Activated CD4-positive, alpha-beta T cell treated with anti-CD3 and anti-CD28 coated beads, Interleukin-2, amount 50 U/mL, for 24 hours (primary cell): ENCODE measurements at regions not wholly inside any gene's neighbourhood (a gene's known extent, or its start where the extent isn't known, plus 50 kb on each side); places are given as distances from the start of the nearest gene placed in this dataset.
"Not testable (repeated sequence)": the region's sequence is repeated elsewhere in the genome, so short reads cannot be mapped to it uniquely, and the experiment has no call there.

Experiments
- DNase-seq, 2 donors: peaks; one replicate each; pipeline ENCODE4 v3.0.0-alpha.2; 2020; ENCODE audit warnings: low read depth in 1 of 2, low spot score in 1 of 2

DNA sequence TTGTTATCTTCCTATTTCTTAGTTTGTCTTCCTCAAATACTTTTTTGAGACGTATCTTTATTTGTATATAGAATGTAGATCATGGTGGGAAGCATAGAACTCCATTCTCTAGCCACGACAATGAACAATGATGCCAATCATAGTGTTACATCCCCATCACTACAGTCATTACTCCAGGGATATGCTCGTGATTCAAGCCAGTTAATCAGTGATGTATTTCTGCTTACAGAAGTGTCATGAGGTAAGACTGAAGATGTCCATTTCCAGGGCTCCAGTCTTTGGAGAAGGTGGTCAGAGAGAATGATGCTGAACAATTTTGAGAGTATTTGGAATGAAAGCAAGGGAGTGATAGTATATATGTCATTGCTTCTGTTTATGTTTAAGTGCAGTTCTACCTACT, 777.2 kb upstream of the TMEFF2 start:
- DNase-seq, result no peak

DNA sequence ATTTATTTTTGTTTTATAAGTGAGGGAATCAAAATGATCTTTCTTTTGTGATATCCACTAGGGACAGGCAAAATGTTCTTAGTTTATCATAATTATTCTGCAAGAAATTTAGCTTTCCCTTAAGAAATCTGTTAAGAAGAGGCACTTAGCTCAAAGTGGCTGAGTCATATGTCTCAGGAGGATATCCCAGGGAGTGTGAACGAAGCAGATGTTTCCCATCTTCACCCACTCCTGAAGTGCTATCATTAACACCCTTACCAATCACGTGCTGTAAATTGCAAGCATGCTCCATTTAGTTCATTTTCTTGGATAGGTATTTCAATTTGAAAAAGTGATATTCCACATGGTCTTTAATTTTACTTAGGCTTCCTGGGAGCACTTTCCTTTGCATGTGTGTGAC, 774.3 kb upstream of the TMEFF2 start:
- DNase-seq, result no peak

DNA sequence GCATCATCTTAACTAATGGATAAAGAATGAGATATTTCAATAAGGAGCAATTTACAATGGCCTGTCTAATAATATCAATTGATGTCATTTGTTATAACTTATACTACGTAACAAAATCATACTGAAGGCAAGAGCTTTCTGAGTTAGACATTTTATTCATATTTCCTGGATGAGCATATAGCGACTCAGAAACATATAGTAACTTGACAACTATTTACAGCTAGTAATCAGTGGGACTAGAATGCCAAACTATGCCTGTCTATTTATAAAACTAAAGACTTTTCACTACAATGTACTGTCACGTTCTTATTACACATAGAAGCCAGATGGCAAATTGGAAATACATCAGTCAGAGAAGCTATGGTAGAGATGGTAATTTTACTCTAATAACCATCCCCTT, 766.2 kb upstream of the TMEFF2 start:
- no peak for DNase-seq

DNA sequence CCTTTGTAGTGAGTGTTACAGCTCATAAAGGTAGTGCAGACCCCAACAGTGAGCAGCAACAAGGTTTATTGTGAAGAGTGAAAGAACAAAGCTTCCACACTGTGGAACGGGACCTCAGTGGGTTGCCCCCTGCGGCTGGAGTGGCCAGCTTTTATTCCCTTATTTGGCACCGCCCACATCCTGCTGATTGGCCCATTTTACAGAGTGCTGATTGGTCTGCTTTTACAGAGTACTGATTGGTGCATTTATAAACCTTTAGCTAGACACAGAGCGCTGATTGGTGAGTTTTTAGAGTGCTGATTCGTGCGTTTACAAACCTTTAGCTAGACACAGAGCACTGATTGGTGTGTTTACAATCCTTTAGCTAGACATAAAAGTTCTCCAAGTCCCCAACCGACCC, 763.9 kb upstream of the TMEFF2 start:
- not testable (repeated sequence) for DNase-seq

DNA sequence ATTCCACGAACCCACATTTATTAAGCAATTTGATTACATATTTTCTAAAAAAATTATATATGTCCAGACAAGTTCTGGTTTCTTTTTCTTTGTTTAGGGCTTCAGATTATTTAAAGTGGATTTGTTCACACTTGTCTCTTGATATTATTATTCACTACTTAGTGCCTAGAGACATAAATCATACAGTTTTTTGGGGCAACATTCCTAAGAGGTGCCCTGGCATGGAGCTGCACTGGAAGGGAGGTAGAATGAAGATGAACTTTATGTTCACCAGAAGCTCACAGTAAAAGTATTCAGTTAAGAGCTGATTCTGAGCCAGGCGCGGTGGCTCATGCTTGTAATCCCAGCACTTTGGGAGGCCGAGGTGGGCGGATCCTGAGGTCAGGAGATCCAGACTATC, 762.7 kb upstream of the TMEFF2 start:
- no peak for DNase-seq

DNA sequence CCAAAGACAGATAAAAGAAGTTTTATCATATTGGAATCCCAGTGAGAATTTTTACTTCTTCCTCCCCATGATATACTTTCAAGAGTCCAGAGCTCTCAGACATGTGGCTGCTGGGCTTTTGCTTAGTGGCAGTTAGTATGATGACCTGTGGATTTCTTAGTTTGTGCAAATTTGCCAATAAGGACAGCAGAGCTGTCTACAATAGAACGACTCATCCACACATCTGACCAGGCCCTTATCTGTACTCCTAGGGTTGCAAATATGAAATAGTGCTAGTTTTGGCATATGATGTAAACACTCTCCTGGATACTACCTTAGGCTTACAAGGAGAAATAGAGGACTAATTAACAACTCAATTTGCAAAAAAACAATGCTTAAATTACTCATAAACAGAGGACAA, 758.4 kb upstream of the TMEFF2 start:
- no peak for DNase-seq

DNA sequence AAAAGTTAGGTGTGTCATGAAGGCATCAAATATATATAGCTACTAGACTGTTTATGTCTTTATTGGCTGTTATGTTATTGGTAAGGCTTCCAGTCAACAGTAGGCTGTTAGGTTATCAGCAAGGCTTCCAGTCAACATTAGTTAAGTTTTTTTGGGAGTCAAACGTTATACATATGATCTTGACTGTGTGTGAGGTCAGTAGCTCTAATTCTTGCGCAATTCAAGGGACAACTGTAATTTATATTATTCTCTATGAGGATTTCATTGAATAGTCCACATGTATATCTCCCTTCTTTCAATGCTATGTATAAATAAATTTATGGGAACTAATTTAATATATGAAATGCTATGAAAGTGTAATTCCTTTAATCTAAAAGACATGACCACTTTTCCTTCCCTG, 757.5 kb upstream of the TMEFF2 start:
- no peak for DNase-seq

DNA sequence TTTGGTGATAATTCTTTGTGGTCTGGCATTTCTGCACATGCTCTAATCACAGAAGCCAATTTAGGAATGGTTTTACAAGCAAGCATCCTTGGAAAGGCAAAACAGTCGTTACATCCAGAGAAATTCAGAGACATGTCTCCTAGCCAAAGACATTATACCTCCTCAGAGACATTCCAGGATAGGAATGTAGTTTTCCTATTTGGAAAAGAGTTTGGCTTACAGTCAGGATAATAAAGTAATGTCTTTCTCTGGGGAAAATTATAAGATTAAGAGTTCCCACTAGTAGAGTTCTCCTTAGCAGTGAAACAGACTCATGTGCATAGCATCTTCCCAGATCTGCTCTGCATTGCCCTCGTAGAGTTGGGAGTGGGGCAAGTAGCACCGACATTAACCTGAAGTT, 753.6 kb upstream of the TMEFF2 start:
- DNase-seq, result no peak

DNA sequence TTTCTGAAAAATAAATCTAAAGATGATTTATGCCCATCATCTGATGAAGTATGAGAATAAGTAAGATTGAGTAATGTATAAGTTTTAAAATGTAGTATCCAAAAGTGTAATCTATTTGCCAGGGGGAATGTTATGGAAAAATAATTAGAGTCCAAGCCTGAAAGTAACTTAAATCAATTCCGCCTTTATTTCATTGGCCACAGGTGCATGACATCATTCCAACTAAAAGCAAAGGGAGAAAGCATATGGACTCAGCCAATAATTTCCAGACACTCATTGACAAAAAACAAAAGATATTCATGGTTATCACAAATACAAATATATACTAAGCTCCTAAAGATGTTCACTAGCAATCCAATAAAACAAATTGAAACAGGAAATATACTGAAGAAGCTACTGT, 752.6 kb upstream of the TMEFF2 start:
- no peak for DNase-seq

DNA sequence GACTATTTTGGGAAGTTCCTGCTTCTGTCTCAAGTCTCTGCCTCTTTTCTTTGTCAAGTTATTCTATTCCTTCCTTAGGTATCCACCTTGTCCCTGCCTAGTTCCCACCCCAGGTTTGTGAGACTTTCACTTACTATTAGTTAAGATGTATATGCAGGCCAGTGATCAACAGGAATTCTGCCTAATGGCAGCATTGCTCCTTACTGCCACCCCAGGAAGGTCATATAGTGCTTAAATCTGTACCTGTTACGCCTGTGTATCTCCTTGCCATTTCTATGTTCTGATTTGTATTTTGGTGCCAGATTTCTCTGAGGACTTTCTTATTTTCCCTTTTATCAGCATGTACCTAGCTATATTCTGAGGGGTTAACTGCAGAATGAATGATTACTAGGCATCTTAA, 746.0 kb upstream of the TMEFF2 start:
- DNase-seq, result no peak

DNA sequence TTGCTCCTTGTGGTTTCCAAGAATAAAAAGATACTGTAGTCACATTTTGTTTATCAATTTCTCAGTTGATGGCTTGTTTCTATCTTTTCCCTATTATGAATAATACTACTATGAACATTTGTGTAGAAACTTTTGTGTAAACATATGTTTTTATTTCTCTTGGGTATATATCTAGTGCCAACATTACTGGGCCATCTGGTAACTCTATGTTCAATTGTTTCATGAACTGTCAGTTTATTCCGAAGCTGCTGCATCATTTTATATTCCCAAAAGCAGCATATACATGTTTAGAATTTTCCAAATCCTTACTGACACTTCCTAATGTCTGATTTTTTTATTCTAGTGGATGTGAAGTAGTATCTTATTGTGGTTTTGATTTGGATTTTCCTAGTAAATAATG, 737.6 kb upstream of the TMEFF2 start:
- DNase-seq, result no peak

DNA sequence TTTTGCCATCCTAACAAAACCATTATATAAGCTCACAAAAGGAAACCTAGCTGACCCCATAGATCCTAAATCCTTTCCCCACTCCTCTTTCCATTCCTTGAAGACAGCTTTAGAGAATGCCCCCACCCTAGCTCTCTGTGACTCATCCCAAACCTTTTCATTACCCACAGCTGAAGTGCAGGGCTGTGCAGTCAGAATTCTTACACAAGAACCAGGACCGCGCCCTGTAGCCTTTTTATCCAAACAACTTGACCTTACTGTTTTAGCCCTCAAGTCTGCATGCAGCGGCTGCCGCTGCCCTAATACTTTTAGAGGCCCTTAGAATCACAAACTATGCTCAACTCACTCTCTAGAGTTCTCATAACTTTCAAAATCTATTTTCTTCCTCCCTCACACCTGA, 726.9 kb upstream of the TMEFF2 start:
- not testable (repeated sequence) for DNase-seq

DNA sequence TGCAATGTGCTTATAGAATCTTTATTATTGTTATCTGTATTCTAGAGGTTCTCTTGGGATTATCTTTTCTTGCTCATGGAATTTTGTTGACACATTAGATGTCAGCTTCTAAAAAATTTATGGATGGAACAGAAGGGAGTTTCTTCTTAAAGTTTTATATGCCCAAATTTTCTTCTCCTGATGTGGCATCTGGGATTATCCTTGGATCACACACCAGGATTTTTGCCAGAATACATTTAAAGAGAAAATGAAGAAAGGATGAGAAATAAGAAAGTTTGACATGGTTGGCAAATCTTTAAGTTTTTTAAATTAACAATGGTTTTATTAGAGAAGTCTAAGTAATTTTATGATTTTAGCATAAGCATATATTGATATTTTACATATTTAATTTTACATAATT, 706.7 kb upstream of the TMEFF2 start:
- DNase-seq, result no peak

DNA sequence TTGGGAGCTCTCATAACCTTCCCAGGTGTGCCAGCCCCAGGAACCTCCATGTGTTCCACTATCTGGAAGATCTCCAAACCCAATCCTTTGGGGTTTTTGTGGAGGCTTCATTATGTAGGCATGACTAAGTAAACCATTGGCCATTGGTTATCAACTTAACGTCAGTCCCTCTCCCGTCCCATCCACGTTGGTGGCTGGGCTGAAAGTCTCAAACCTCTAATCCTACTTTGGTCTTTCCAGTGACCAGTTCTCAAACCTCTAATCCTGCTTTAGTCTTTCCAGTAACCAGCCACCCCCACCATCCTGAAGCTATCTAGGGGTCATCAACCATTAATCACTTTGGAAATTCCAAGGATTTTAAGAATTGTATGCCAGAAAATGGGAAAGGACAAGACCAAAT, 704.7 kb upstream of the TMEFF2 start:
- DNase-seq, result no peak

DNA sequence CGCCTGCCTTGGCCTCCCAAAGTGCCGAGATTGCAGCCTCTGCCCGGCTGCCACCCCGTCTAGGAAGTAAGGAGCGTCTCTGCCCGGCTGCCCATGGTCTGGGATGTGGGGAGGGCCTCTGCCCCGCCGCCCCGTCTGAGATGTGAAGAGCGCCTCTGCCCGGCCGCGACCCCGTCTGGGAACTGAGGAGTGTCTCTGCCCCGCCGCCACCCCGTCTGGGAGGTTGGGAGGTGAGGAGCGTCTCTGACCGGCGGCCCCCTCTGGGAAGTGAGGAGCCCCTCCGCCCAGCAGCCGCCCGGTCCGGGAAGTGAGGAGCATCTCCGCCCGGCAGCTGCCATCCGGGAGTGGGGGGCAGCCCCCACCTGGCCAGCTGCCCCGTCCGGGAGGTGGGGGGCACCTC, 699.2 kb upstream of the TMEFF2 start:
- not testable (repeated sequence) for DNase-seq

DNA sequence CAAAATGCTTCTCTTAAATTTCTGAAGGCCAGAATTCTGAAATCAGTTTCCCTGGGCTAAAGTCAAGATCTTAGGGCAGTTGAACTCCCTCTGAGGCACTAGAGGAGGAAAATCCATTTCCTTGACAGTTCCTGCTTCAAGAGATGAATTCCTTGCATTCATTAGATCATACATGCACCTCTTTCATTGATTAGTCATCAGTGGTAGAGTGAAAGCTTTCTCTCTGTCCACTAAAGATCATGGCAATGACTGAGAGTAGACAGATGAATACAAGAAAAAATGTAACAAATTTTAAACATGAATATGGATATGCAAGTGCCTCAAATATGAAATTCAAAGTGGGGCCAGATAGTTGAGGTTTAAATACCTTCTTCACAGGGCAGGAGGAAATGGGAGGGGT, 693.4 kb upstream of the TMEFF2 start:
- no peak for DNase-seq

DNA sequence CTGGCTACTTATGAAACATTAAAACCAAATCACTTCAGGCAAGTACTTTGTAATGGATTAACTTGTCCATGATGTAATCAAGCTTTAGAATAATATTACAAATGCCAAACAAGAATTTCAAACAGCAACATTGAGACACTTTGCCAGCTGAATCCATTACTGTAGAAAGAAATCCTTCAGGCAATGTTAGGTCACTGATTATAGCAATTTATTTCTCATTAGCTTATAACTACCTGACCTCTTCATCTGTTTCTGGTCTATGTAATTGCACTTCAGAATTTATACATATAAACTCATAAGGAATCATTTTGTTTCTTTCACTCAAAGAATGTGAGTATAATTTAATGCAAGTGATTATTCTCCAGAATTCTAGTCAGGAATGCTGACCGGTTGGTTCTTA, 692.6 kb upstream of the TMEFF2 start:
- DNase-seq, result no peak

DNA sequence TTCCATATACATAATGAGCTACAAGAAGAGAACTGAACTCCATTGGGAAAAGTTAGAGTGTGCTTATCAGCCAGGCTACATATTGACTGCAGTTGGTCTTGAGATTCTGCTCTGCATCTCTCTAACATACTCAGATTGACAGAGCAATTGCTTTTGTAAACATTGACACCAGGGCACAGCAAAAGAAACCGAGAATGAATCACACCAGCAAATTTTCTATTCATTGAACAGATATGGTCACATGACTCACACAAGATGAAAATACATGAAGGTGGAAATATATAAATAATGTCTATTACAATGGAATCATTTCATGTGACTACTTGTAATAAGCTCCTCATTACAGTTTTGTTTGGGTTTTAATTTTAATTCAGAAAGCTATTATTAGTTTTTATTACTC, 691.9 kb upstream of the TMEFF2 start:
- no peak for DNase-seq

DNA sequence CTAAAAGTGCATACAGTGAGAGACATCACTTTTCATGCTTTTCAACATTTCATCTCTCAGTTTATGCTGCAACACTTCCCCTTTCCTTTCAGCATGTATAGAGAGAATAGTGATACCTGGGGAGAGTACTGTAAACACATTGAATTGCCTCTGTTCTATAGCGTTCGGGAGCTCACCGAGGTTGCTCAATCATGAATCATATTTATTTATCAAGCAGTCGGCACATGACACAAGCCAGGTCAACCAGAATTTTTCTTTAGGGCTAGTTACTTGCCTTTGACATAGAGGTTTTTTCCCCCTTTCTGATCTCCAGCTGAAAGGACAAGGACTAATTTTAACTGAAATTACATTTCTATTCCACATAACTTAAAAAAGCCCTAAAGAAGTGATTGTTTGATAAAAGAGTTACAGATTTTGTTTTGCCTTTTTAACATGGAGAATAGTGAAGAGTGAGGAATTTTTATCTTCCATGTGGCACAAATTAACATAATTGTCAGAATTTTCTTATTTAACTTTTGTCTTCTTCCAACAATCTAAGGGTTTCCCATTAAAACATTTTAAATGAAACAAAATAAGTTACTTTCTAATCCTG, 690.9 kb upstream of the TMEFF2 start:
- DNase-seq, result no peak

DNA sequence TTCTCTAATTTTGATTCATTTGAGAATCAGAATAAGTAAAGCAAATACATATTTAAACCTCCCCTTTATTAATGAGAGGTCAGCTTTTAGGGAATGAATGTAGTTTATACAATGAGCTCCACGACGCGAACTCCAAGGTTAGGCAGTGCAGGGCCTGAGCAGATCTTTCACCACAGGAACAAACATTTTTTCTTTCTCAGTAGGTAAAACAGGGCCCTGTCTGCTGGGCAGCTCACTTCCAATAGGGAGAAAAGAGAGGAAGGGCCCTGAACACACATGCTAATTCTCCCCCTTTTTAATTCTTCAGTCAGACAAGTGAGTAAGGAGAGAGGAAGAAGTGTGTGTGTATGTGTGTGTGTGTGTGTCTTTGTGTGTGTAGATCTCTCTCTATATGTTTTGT, 682.4 kb upstream of the TMEFF2 start:
- no peak for DNase-seq

DNA sequence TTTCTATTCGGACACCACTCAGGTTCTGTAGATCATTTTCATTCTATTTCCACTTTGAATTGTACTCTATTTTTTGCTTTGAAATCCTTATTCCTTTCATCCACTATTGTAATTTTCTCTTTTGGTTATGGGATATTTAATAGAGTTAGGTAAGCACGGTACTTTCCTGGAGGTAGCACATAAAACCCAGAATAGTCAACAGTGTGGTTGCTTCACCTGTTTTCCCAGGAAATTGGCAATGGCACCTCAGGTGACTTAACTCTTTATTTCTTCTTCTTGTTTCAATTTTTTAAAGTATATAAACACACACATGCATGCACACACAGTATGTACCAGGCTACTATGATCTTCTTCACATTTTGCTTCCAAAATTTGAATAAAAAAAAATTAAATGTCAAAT, 682.0 kb upstream of the TMEFF2 start:
- no peak for DNase-seq

DNA sequence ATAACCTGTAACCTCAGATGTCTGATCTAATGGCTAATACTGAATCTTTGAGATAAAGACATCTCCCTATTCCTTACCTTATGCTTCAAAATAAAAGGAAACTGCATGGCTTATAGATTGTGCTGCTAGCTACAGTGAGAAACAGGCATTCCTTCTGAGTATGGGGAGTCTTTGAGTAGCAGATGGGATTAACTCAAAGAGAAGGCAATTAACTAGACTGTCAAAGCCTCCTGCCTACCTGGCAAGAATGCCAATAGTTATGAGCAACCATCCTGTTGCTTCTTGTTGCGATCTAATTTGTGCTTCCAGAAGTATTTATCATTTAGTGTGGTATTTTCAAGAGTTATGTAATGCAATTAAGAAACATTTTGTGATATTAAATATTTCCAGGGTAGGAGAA, 660.0 kb upstream of the TMEFF2 start:
- DNase-seq, result no peak

DNA sequence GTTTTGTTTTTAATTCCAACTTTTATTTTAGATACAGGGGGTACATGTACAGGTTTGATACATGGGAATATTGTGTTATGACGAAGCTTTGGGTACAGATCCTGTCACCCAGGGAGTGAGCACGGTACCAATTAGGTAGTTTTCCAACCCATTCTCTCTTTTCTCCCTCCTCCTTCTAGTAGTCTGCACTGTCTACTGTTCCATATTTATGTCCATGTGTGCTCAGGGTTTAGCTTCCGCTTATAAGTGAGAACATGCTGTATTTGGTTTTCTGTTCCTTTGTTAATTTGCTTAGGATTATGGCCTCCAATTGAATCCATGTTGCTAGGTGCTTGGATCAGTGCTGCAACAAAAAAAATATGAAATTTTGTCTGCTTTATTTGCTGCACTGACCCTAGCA, 659.3 kb upstream of the TMEFF2 start:
- no peak for DNase-seq

DNA sequence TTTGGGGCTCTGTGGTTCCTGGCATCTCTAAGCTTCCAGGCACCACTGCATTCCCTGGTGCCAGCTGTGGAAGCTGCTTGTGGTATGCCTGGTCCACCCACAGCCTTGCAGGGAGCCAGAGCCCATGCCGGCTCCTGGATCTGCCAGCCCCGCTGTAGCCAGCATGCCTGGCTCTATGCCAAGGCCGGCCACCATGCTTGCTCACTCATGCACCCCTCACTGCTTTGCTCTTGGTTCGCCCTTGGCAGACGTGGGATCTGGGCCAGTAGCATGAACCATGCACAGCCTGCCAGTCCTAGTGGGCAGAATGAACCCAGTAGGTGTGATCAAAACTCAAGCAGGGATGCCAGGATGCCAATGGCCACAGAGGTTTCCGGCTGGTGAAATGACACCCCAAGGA, 634.2 kb upstream of the TMEFF2 start:
- no peak for DNase-seq
